ENCODE measurements at regions not wholly inside any gene's neighbourhood (a gene's known extent, or its start where the extent isn't known, plus 50 kb on each side); places are given as distances from the start of the nearest gene placed in this dataset.

- no peak for DNase-seq
Observed at GRCh38 chr2:857937-858336, 92.7 kb upstream of the SNTG2 start.

GRCh38 chr2:857081-857480 lies 93.6 kb upstream of the SNTG2 start:
- no peak for DNase-seq

DNA sequence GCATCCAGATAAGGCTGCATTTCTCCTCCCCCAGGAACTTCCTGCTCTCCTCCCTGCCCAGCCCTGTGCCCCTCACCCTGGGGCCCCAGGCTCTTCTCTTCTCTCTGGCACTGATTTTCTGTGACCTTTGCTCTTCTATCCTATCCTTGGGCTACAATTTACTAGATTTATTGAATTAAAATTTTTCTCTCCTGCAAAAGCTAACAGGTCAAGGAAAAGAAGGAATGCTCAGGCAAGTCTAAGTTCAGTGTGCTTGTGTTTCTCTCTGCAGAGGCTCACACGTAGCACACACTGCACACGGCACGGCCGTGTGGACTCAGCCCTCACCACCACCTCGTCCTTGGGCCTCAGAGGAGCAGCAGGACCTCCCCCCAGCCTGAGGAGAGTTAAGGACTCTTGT lies 94.2 kb upstream of the SNTG2 start:
- DNase-seq = no peak

DNA sequence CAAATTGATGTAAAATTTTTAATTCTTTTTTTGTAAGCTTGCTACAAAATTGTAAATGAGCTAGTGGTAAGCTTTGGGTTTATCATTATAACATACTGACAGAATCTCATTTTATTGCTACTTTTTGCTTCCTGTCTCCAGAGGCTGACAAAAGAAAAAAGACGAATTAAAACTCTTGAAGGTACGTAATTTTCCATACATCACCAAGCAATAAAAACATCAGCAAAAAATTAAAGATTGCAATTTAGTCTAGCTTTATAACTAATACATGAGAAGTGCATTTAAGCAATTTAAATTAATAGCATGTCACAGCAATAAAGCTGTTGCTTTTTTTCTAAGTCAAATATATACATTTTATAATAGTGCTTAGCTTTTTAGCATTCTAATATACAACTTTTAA lies 94.6 kb upstream of the SNTG2 start:
- no peak for DNase-seq

- no peak for DNase-seq
Observed at GRCh38 chr2:855177-855576, 95.5 kb upstream of the SNTG2 start.

DNA sequence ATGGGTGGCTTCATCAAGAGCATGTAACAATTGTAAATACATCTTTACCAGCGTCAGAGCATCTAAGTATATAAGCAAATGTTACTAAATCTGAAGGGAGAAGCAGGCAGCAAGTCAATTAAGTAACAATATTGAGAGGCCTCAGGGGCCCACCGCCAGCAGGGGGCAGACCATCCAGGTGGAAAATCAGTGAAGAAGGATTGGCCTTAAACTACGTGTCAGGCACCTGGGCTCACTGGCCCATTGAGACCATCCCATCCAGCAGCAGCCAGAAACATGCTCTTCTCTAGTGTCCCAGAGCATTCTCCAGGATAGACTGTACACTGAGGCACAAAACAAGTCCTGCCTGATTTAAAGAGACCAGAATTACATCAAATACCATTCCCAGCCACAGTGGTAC lies 96.2 kb upstream of the SNTG2 start:
- no peak for DNase-seq

GRCh38 chr2:853203-853870 lies 97.3 kb upstream of the SNTG2 start:
- no peak for DNase-seq

GRCh38 chr2:852168-852567 lies 98.5 kb upstream of the SNTG2 start:
- DNase-seq = no peak

GRCh38 chr2:851680-852079 lies 99.0 kb upstream of the SNTG2 start:
- no peak for DNase-seq

DNA sequence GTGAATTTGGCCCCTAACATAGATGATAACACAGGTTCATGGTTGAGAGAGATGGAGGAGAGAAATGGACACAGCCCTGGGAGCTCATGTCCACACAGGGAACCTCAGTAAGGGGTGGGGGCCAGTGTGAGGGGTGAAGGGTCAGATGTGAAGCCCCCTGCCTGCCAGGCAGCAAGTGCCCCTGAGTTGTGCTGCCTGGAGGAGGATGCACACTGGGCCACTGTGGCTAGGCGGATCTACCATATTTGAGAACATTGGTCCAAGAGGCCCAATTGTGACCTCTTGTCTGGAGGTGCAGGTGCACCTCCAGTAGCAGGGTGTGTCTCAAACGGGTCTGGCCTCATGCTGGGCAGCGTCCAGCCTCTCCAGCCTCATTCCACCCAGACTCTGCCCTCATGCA lies 99.6 kb upstream of the SNTG2 start:
- DNase-seq = no peak

- DNase-seq = no peak
Observed at GRCh38 chr2:850429-850828, 100.2 kb upstream of the SNTG2 start.

- DNase-seq = no peak
Observed at GRCh38 chr2:848099-848498, 102.5 kb upstream of the SNTG2 start.

DNA sequence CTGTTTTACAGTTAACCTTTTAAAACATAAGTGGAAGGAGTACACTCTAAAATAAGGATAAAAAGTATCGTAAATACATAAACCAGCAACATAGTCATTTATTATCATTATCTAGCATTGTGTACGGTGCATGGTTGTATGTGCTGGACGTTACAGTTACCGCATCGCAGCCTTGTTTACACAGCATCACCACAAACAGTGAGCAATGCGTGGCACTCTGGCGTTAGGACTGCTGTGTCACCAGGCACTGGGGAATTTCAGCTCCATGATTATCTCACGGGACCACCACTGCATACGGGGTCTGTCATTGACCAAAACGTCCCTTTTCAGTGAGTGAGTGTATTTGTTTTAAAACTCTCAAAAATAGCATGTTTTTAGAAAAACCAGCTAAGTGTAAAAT lies 103.0 kb upstream of the SNTG2 start:
- no peak for DNase-seq

GRCh38 chr2:844715-845114 lies 105.9 kb upstream of the SNTG2 start:
- DNase-seq = no peak

DNA sequence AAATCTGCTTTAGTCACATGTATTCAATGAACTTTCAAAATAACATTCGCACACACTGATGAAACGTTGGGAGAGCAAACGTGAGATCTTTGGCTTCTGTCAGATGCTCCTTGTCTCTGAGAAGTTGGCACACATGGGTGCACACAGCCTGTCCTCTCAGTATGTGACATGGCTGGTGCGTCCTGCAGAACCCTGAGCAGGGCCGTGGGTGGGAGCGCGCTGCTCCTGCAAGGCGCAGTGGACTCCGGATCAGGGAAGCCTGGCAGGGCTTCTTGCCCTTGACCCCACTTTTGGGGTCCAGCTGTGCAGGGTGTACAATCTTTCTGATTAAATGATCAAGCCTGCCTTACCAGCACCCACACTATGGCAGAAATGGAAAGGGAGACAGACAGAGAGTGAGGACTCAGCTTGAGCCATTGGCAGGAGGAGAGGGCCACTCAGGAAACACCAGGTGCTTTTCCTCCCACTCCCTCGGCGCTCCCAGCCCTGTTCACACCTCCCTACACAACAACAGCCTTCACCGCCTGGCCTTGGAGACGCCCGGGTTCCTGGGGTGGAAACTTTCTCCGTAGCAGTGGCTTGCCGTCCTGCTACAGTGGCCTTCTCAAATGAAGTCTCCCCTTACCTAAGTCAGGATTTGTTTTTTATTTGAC lies 108.4 kb upstream of the SNTG2 start:
- DNase-seq = no peak

DNA sequence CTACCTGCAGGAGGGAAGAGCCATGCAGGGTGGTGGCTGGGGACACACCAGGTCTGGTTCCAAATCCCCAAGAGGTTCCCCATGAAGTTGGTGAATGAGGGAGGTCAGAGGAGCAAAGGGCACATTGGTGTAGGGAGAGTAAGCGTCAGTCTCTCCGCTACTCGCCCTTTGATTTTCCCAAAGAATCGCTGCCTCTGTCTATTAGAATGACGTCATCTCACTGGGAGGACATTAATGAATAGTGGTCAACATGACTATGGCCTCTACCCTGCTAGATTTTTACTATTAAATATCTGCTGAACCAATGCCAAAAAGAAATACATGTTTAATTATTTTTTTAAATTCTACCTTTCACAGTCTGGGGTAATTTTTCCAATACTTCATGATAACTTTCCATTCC lies 109.6 kb upstream of the SNTG2 start:
- no peak for DNase-seq

GRCh38 chr2:834233-834632 lies 116.4 kb upstream of the SNTG2 start:
- DNase-seq = no peak

GRCh38 chr2:833180-833579 lies 117.5 kb upstream of the SNTG2 start:
- no peak for DNase-seq

- DNase-seq = no peak
Observed at GRCh38 chr2:832635-833034, 118.0 kb upstream of the SNTG2 start.

GRCh38 chr2:831622-832021 lies 119.0 kb upstream of the SNTG2 start:
- no peak for DNase-seq

- DNase-seq = no peak
Observed at GRCh38 chr2:831225-831536, 119.5 kb upstream of the SNTG2 start.

GRCh38 chr2:830419-831224 lies 120.0 kb upstream of the SNTG2 start:
- DNase-seq = no peak

- DNase-seq = no peak
Observed at GRCh38 chr2:829047-829446, 121.6 kb upstream of the SNTG2 start.

DNA sequence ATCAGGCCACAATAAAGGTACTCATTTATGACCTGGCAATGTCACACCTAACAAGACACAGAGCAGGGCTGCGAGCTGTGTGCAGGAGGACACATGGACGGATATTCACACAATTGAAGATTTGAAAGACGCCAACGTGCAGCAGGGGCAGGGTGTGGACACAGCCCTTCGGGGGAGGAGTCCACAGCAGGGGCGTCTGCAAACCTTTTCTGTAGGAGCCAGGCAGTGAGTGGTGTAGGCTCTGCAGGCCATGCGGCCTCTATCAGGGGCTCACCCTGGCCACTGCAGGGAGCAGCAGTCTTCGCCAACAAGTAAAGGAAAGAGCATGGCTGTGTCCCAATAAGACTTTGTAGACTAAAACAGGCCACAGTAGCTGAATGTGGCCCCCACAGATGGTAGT lies 125.7 kb upstream of the SNTG2 start:
- DNase-seq = no peak

GRCh38 chr2:824524-824923 lies 126.1 kb upstream of the SNTG2 start:
- no peak for DNase-seq
